M059J (cell line): ENCODE measurements at regions not wholly inside any gene's neighbourhood (a gene's known extent, or its start where the extent isn't known, plus 50 kb on each side); places are given as distances from the start of the nearest gene placed in this dataset.

ENCODE experiments used
- DNase-seq: peaks from one replicate; pipeline ENCODE4 v3.0.0-alpha.2; 2012; ENCODE audit warnings: low read depth

- no peak for DNase-seq
Observed at GRCh38 chr14:40525314-40525713, 1081.4 kb upstream of the LRFN5 start.

- no peak for DNase-seq
Observed at GRCh38 chr14:40523123-40523522, 1083.6 kb upstream of the LRFN5 start.

GRCh38 chr14:40494483-40494882 is 1062.2 kb upstream of the FBXO33 start:
- no peak for DNase-seq

- DNase-seq = no peak
Observed at GRCh38 chr14:40487824-40488223, 1055.6 kb upstream of the FBXO33 start.

- DNase-seq = no peak
Observed at GRCh38 chr14:40485688-40486087, 1053.5 kb upstream of the FBXO33 start.

GRCh38 chr14:40476005-40476404 is 1043.8 kb upstream of the FBXO33 start:
- DNase-seq = no peak

GRCh38 chr14:40467969-40468368 is 1035.7 kb upstream of the FBXO33 start:
- DNase-seq = no peak

- DNase-seq = no peak
Observed at GRCh38 chr14:40464531-40464930, 1032.3 kb upstream of the FBXO33 start.

- DNase-seq = no peak
Observed at GRCh38 chr14:40463886-40464285, 1031.7 kb upstream of the FBXO33 start.

- no peak for DNase-seq
Observed at GRCh38 chr14:40452674-40453073, 1020.4 kb upstream of the FBXO33 start.

GRCh38 chr14:40447017-40447416 is 1014.8 kb upstream of the FBXO33 start:
- no peak for DNase-seq

GRCh38 chr14:40445020-40445419 is 1012.8 kb upstream of the FBXO33 start:
- DNase-seq = no peak

GRCh38 chr14:40436551-40436950 is 1004.3 kb upstream of the FBXO33 start:
- no peak for DNase-seq

GRCh38 chr14:40417777-40418401 is 985.7 kb upstream of the FBXO33 start:
- DNase-seq = peak; percentile 2

- DNase-seq = no peak
Observed at GRCh38 chr14:40416565-40416964, 984.3 kb upstream of the FBXO33 start.

GRCh38 chr14:40414386-40414785 is 982.2 kb upstream of the FBXO33 start:
- DNase-seq = no peak

- DNase-seq = peak; percentile 0
Observed at GRCh38 chr14:40413136-40413535, 980.9 kb upstream of the FBXO33 start.

- no peak for DNase-seq
Observed at GRCh38 chr14:40410708-40411107, 978.5 kb upstream of the FBXO33 start.

- peak; percentile 5 for DNase-seq
Observed at GRCh38 chr14:40402957-40403356, 970.7 kb upstream of the FBXO33 start.

GRCh38 chr14:40398981-40399380 is 966.7 kb upstream of the FBXO33 start:
- DNase-seq = no peak

- peak; percentile 10 for DNase-seq
Observed at GRCh38 chr14:40394634-40395340, 962.6 kb upstream of the FBXO33 start.

GRCh38 chr14:40393143-40393542 is 960.9 kb upstream of the FBXO33 start:
- DNase-seq = no peak

GRCh38 chr14:40386433-40386832 is 954.2 kb upstream of the FBXO33 start:
- DNase-seq = no peak

GRCh38 chr14:40374221-40374620 is 942.0 kb upstream of the FBXO33 start:
- no peak for DNase-seq
